ENCODE measurements at regions not wholly inside any gene's neighbourhood (a gene's known extent, or its start where the extent isn't known, plus 50 kb on each side); places are given as distances from the start of the nearest gene placed in this dataset.

DNA sequence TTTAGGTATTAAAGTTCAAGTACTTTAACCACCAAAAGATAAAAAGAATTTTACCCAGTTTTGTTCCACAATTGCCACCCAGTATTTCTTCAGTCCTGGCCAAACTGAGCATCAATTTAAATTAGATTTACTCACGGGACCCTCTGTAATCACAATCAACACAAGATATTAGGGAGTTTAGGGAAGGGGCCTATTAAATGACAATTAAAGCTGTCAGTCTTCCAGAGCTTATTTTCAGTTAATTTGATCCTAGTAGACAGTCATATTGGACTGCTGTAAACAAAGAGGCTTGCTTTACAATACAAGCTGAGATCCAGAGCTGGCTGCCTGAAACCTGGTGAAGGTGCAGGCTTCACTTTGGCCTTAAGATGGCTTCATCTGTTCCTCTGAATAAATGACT, 321.2 kb upstream of the NBEA start:
- no peaks in the 10 kb centered on the region for H3K4me1 ChIP-seq (ENCODE audit: control insufficient read depth, insufficient read depth, low read length)
- WGBS, 2 experiments (ENCODE audit: extremely low coverage in 2 of 2, insufficient read length in 1 of 2): no CpG with 5 or more reads among the region's 1 CpG
- H3K27ac ChIP-seq (ENCODE audit: insufficient read depth, low read length): no peak overlapping the region
- H2BK20ac ChIP-seq (ENCODE audit: low read depth, low read length): no peak overlapping the region
- no peaks in the 10 kb centered on the region for H3K79me1 ChIP-seq (ENCODE audit: low read depth in 1 of 2, low read length in 2 of 2)
- no peak overlapping the region for H4K91ac ChIP-seq (ENCODE audit: insufficient read depth, low read depth, low read length)
- H3K9ac ChIP-seq (ENCODE audit: low read depth, low read length): no peak overlapping the region
- POLR2A ChIA-PET (ENCODE audit: unreplicated experiment): no interaction called here
- dilution Hi-C loops (cut with HindIII; ENCODE audit: low sequenced_read_pairs, unreplicated experiment) (no loop called here), intact Hi-C loops (cut with micrococcal nuclease) (no loop called here), in situ Hi-C loops (cut with MboI; ENCODE audit: low sequenced_read_pairs) (no loop called here)
- no peak overlapping the region for H3K4me2 ChIP-seq (ENCODE audit: low read depth, low read length)
- no peak for ATAC-seq (ENCODE audit: low read depth)
- no peak overlapping the region for H3K4ac ChIP-seq (ENCODE audit: low read depth, low read length)
- no peaks in the 10 kb centered on the region for H3K27me3 ChIP-seq (ENCODE audit: control insufficient read depth, insufficient read depth, low read length)
- no peak overlapping the region for H2BK120ac ChIP-seq (ENCODE audit: low read depth, low read length)
- BruUV-seq (replicated peaks): no TSS peak
- H3K9me3 ChIP-seq (ENCODE audit: control insufficient read depth, insufficient read depth, low read length): no peaks in the 10 kb centered on the region
- H2BK5ac ChIP-seq (ENCODE audit: low read depth, low read length, poor library complexity, severe bottlenecking): no peak overlapping the region
- H2AFZ ChIP-seq (replicated peaks; ENCODE audit: low read length, poor library complexity): no peak overlapping the region
- H4K5ac ChIP-seq (ENCODE audit: low read depth, low read length): no peak overlapping the region
- no peak overlapping the region for H3K56ac ChIP-seq (ENCODE audit: extremely low read depth, insufficient read depth, low read length)
- H2BK15ac ChIP-seq (ENCODE audit: low read depth, low read length): no peak overlapping the region
- no peak overlapping the region for H3K23ac ChIP-seq (ENCODE audit: low read depth, low read length)
- DNase-seq: no peak
- H4K20me1 ChIP-seq (ENCODE audit: insufficient read depth, low read length): no peaks in the 10 kb centered on the region
- no peak overlapping the region for H2AK5ac ChIP-seq (ENCODE audit: low read depth, low read length)
- no peaks in the 10 kb centered on the region for H3K36me3 ChIP-seq (ENCODE audit: control insufficient read depth, insufficient read depth, low read length)
- H3K14ac ChIP-seq (replicated peaks; ENCODE audit: low read depth, low read length): no peak overlapping the region
- no peak overlapping the region for H2AK9ac ChIP-seq (replicated peaks; ENCODE audit: low read depth, low read length, poor library complexity)
- no peaks in the 10 kb centered on the region for H3K9me1 ChIP-seq (ENCODE audit: insufficient read depth, low read length)
- H3K18ac ChIP-seq (ENCODE audit: low read depth, low read length): no peak overlapping the region
- H3K4me3 ChIP-seq (ENCODE audit: insufficient read depth, low read depth, low read length): no peak overlapping the region
- CTCF ChIA-PET: no interaction called here
- H4K8ac ChIP-seq (ENCODE audit: low read depth in 2 of 2, low read length in 2 of 2): no peak overlapping the region
- TF ChIP-seq RAD21 (IDR thresholded peaks at IDR 0.05; ENCODE audit: low read length) (no peak), CEBPB (IDR thresholded peaks at IDR 0.05; ENCODE audit: low read depth, low read length) (no peak), MAZ (IDR thresholded peaks at IDR 0.05; ENCODE audit: borderline replicate concordance, low read depth, low read length) (no peak)

Measured in IMR-90 (cell line).